AG08396 (cell line): ENCODE measurements at regions not wholly inside any gene's neighbourhood (a gene's known extent, or its start where the extent isn't known, plus 50 kb on each side); places are given as distances from the start of the nearest gene placed in this dataset.

ENCODE experiments used
- DNase-seq: peaks from one replicate; pipeline ENCODE4 v3.0.0; 2012; ENCODE audit warnings: low spot score, mixed read lengths

- DNase-seq = no peak
Measured at GRCh38 chr4:162640152-162640551, 476.4 kb upstream of the FSTL5 start.

GRCh38 chr4:162634390-162634789, 470.6 kb upstream of the FSTL5 start:
- DNase-seq = no peak

- no peak for DNase-seq
Measured at GRCh38 chr4:162622664-162623063, 458.9 kb upstream of the FSTL5 start.

- DNase-seq = no peak
Measured at GRCh38 chr4:162610116-162610515, 446.3 kb upstream of the FSTL5 start.

GRCh38 chr4:162586266-162586665, 422.5 kb upstream of the FSTL5 start:
- DNase-seq = no peak

- no peak for DNase-seq
Measured at GRCh38 chr4:162582180-162582579, 418.4 kb upstream of the FSTL5 start.

GRCh38 chr4:162565730-162566129, 401.9 kb upstream of the FSTL5 start:
- DNase-seq = no peak

- DNase-seq = no peak
Measured at GRCh38 chr4:162560073-162560472, 396.3 kb upstream of the FSTL5 start.

- no peak for DNase-seq
Measured at GRCh38 chr4:162557516-162558106, 393.8 kb upstream of the FSTL5 start.

GRCh38 chr4:162535121-162535520, 371.3 kb upstream of the FSTL5 start:
- DNase-seq = no peak

GRCh38 chr4:162523171-162523570, 359.4 kb upstream of the FSTL5 start:
- no peak for DNase-seq

GRCh38 chr4:162522724-162523123, 358.9 kb upstream of the FSTL5 start:
- no peak for DNase-seq

GRCh38 chr4:162510937-162511336, 347.1 kb upstream of the FSTL5 start:
- DNase-seq = no peak

- no peak for DNase-seq
Measured at GRCh38 chr4:162510115-162510514, 346.3 kb upstream of the FSTL5 start.

GRCh38 chr4:162509333-162509732, 345.5 kb upstream of the FSTL5 start:
- DNase-seq = no peak

GRCh38 chr4:162506253-162506652, 342.5 kb upstream of the FSTL5 start:
- no peak for DNase-seq

GRCh38 chr4:162503868-162504267, 340.1 kb upstream of the FSTL5 start:
- no peak for DNase-seq

GRCh38 chr4:162502109-162502508, 338.3 kb upstream of the FSTL5 start:
- DNase-seq = no peak

- DNase-seq = no peak
Measured at GRCh38 chr4:162499478-162499877, 335.7 kb upstream of the FSTL5 start.

GRCh38 chr4:162498168-162498567, 334.4 kb upstream of the FSTL5 start:
- no peak for DNase-seq

GRCh38 chr4:162497564-162498167, 333.9 kb upstream of the FSTL5 start:
- DNase-seq = peak; percentile 27

GRCh38 chr4:162494935-162495334, 331.1 kb upstream of the FSTL5 start:
- DNase-seq = no peak

GRCh38 chr4:162485486-162485885, 321.7 kb upstream of the FSTL5 start:
- no peak for DNase-seq

- DNase-seq = no peak
Measured at GRCh38 chr4:162475246-162475645, 311.4 kb upstream of the FSTL5 start.
